ENCODE measurements at regions not wholly inside any gene's neighbourhood (a gene's known extent, or its start where the extent isn't known, plus 50 kb on each side); places are given as distances from the start of the nearest gene placed in this dataset.

GRCh38 chr2:24432121-24432520 lies 58.9 kb upstream of the NCOA1 start:
- DNase-seq (ENCODE audit: low spot score) = no peak
- Histone ChIP-seq H3K4me3 (ENCODE audit: low read depth in 1 of 3, low read length in 3 of 3) (no peak overlapping the region), H3K4me1 (ENCODE audit: control insufficient read depth in 4 of 4, insufficient read depth in 4 of 4, low read length in 3 of 4) (no peaks in the 10 kb centered on the region), H3K9me3 (ENCODE audit: control insufficient read depth in 4 of 4, low read length in 3 of 4) (no peaks in the 10 kb centered on the region), H3K27me3 (ENCODE audit: control insufficient read depth in 4 of 4, insufficient read depth in 4 of 4, low read length in 3 of 4) (no peaks in the 10 kb centered on the region), H3K27ac (ENCODE audit: low read depth in 1 of 2, low read length in 2 of 2) (no peak overlapping the region), H3K9ac (ENCODE audit: low read depth in 1 of 2, low read length in 2 of 2) (no peak overlapping the region), H3K36me3 (ENCODE audit: control insufficient read depth in 4 of 4, insufficient read depth in 3 of 4, low read depth in 1 of 4, low read length in 3 of 4) (no peaks in the 10 kb centered on the region)
- TF ChIP-seq HNF4G (IDR thresholded peaks at IDR 0.05) (no peak), NR2F2 (IDR thresholded peaks at IDR 0.05) (no peak), SP1 (IDR thresholded peaks at IDR 0.05) (no peak), FOXA1 (IDR thresholded peaks at IDR 0.05) (no peak), ZBTB33 (IDR thresholded peaks at IDR 0.05) (no peak)
- TF ChIP-seq, protein P1, sequence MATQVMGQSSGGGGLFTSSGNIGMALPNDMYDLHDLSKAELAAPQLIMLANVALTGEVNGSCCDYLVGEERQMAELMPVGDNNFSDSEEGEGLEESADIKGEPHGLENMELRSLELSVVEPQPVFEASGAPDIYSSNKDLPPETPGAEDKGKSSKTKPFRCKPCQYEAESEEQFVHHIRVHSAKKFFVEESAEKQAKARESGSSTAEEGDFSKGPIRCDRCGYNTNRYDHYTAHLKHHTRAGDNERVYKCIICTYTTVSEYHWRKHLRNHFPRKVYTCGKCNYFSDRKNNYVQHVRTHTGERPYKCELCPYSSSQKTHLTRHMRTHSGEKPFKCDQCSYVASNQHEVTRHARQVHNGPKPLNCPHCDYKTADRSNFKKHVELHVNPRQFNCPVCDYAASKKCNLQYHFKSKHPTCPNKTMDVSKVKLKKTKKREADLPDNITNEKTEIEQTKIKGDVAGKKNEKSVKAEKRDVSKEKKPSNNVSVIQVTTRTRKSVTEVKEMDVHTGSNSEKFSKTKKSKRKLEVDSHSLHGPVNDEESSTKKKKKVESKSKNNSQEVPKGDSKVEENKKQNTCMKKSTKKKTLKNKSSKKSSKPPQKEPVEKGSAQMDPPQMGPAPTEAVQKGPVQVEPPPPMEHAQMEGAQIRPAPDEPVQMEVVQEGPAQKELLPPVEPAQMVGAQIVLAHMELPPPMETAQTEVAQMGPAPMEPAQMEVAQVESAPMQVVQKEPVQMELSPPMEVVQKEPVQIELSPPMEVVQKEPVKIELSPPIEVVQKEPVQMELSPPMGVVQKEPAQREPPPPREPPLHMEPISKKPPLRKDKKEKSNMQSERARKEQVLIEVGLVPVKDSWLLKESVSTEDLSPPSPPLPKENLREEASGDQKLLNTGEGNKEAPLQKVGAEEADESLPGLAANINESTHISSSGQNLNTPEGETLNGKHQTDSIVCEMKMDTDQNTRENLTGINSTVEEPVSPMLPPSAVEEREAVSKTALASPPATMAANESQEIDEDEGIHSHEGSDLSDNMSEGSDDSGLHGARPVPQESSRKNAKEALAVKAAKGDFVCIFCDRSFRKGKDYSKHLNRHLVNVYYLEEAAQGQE (IDR thresholded peaks at IDR 0.05) = no peak
- WGBS = 96% methylated on average over 1 of the region's 1 CpG

- 81% methylated on average over 14 of the region's 14 CpGs for WGBS
Measured at GRCh38 chr2:24429197-24430074, 61.6 kb upstream of the NCOA1 start.

More at GRCh38 chr2:24429197-24430074, 61.6 kb upstream of the NCOA1 start:
- TF ChIP-seq NR2F2 (IDR thresholded peaks at IDR 0.05) (no peak), JUND (IDR thresholded peaks at IDR 0.05) (no peak), HNF4A (conservative IDR thresholded peaks at IDR 0.05) (no peak), RAD21 (IDR thresholded peaks at IDR 0.05) (no peak), ZBTB33 (IDR thresholded peaks at IDR 0.05) (no peak), CTCF (IDR thresholded peaks at IDR 0.05; ENCODE audit: low read depth, low read length, missing input control) (no peak), MAX (IDR thresholded peaks at IDR 0.05) (no peak), SP1 (IDR thresholded peaks at IDR 0.05) (no peak), YY1 (IDR thresholded peaks at IDR 0.05) (no peak)
- TF ChIP-seq, protein P1 (IDR thresholded peaks at IDR 0.05) = no peak
- H3K9ac ChIP-seq (ENCODE audit: low read depth in 1 of 2, low read length in 2 of 2) = no peak overlapping the region
- H3K9me3 ChIP-seq (ENCODE audit: control insufficient read depth in 4 of 4, low read length in 3 of 4) = no peaks in the 10 kb centered on the region
- DNase-seq (ENCODE audit: low spot score) = no peak
- H3K36me3 ChIP-seq (ENCODE audit: control insufficient read depth in 4 of 4, insufficient read depth in 3 of 4, low read depth in 1 of 4, low read length in 3 of 4) = no peaks in the 10 kb centered on the region
- H3K27ac ChIP-seq (ENCODE audit: low read depth in 1 of 2, low read length in 2 of 2) = no peak overlapping the region
- no peaks in the 10 kb centered on the region for H3K27me3 ChIP-seq (ENCODE audit: control insufficient read depth in 4 of 4, insufficient read depth in 4 of 4, low read length in 3 of 4)
- no peak overlapping the region for H3K4me3 ChIP-seq (ENCODE audit: low read depth in 1 of 3, low read length in 3 of 3)
- H3K4me1 ChIP-seq (ENCODE audit: control insufficient read depth in 4 of 4, insufficient read depth in 4 of 4, low read length in 3 of 4) = no peaks in the 10 kb centered on the region
